ENCODE measurements at regions not wholly inside any gene's neighbourhood (a gene's known extent, or its start where the extent isn't known, plus 50 kb on each side); places are given as distances from the start of the nearest gene placed in this dataset.

GRCh38 chr1:9437961-9438430 lies 101.3 kb upstream of the SLC25A33 start:
- intact Hi-C loops (cut with micrococcal nuclease): no loop called here
- Histone ChIP-seq H3K27me3 (replicated peaks in 1 of 4; ENCODE audit: control extremely low read depth in 1 of 4, control insufficient read depth in 3 of 4, insufficient read depth in 4 of 4, low read length in 3 of 4) (no peaks in the 10 kb centered on the region), H3K4me3 (ENCODE audit: control extremely low read depth in 1 of 5, extremely low read depth in 1 of 5, insufficient read depth in 1 of 5, low read depth in 2 of 5, low read length in 4 of 5) (no peak overlapping the region), H4K20me1 (ENCODE audit: control insufficient read depth, insufficient read depth, low read length, poor library complexity, severe bottlenecking) (no peaks in the 10 kb centered on the region), H3K36me3 (replicated peaks in 1 of 2; ENCODE audit: control extremely low read depth in 1 of 2, control insufficient read depth in 1 of 2, extremely low read depth in 1 of 2, insufficient read depth in 2 of 2, low read length in 1 of 2) (no peaks in the 10 kb centered on the region), H3K4me2 (replicated peaks; ENCODE audit: low read depth, low read length, poor library complexity, severe bottlenecking) (no peak overlapping the region), H3K4me1 (ENCODE audit: control insufficient read depth in 2 of 2, insufficient read depth in 2 of 2, low read length in 2 of 2) (no peaks in the 10 kb centered on the region), H3K9ac (ENCODE audit: low read length) (no peak overlapping the region), H2AFZ (ENCODE audit: insufficient read depth, low read depth, low read length, poor library complexity, severe bottlenecking) (no peak overlapping the region), H3K27ac (ENCODE audit: low read length in 2 of 2) (no peak overlapping the region), H3K9me3 (ENCODE audit: control extremely low read depth in 1 of 3, control insufficient read depth in 2 of 3, insufficient read depth in 1 of 3, low read length in 2 of 3) (no peaks in the 10 kb centered on the region), H3K79me2 (ENCODE audit: control insufficient read depth, insufficient read depth, low read length) (no peaks in the 10 kb centered on the region)
- ATAC-seq (ENCODE audit: low read depth) (no peak), DNase-seq (no peak)
- WGBS (ENCODE audit: insufficient coverage): 87% methylated on average over 8 of the region's 14 CpGs
- Mint-ChIP-seq H3K27ac (no peak overlapping the region), H3K9me3 (ENCODE audit: insufficient read depth) (no peaks in the 10 kb centered on the region), H3K27me3 (peaks cover 12% of the 10 kb centered on the region), H3K4me3 (no peak overlapping the region), H3K4me1 (no peaks in the 10 kb centered on the region)
- POLR2A ChIA-PET: no interaction called here
- TF ChIP-seq EZH2 (IDR thresholded peaks at IDR 0.05; ENCODE audit: borderline replicate concordance, insufficient read depth, low read depth, low read length, poor library complexity, severe bottlenecking): no peak
- TF ChIP-seq, protein P1, sequence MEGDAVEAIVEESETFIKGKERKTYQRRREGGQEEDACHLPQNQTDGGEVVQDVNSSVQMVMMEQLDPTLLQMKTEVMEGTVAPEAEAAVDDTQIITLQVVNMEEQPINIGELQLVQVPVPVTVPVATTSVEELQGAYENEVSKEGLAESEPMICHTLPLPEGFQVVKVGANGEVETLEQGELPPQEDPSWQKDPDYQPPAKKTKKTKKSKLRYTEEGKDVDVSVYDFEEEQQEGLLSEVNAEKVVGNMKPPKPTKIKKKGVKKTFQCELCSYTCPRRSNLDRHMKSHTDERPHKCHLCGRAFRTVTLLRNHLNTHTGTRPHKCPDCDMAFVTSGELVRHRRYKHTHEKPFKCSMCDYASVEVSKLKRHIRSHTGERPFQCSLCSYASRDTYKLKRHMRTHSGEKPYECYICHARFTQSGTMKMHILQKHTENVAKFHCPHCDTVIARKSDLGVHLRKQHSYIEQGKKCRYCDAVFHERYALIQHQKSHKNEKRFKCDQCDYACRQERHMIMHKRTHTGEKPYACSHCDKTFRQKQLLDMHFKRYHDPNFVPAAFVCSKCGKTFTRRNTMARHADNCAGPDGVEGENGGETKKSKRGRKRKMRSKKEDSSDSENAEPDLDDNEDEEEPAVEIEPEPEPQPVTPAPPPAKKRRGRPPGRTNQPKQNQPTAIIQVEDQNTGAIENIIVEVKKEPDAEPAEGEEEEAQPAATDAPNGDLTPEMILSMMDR (IDR thresholded peaks at IDR 0.05): no peak
- CTCF ChIA-PET: interaction anchor here (1.2 to 1.3 kb wide), 2 partner anchors 9 to 17 kb away, joined by 3 to 4 read pairs; no protein-coding TSS in a partner anchor

DNA sequence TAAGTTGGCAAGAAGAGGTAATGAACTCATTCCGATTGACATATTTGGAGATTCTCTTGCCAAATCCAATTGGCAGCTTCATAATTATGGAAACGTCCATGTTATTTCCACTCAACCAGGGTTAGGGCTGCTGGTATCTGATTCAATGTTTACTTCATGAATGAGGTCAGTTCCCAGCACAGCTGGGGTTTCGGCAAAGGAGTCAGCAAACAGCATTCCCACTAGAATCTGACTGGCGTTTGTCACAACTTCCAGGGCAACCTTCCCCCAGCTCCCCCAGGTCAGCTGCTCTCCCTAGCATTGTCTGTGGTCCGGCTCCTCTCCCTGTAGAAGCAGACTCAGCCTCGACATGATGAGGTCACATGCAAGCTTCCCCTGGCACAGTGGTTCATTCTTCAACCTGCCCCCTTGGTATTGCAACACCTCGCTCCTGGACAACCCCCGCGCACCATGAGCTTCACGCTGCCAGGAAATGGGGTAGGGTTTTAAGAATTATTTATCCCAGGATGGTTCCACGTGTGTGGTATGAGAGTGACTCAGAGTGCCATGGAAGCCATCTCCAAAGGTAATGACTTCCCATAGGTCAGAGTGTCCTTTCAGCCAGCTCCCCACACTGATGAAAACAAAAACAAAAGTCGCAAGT lies 100.7 kb upstream of the SLC25A33 start:
- DNase-seq: no peak
- H3K27ac ChIP-seq (ENCODE audit: low read length in 2 of 2): no peak overlapping the region
- H3K27me3 ChIP-seq (replicated peaks in 1 of 4; ENCODE audit: control extremely low read depth in 1 of 4, control insufficient read depth in 3 of 4, insufficient read depth in 4 of 4, low read length in 3 of 4): no peaks in the 10 kb centered on the region
- no peak for TF ChIP-seq EZH2 (IDR thresholded peaks at IDR 0.05; ENCODE audit: borderline replicate concordance, insufficient read depth, low read depth, low read length, poor library complexity, severe bottlenecking)
- TF ChIP-seq, protein P1 (IDR thresholded peaks at IDR 0.05): no peak
- no peaks in the 10 kb centered on the region for H3K4me1 Mint-ChIP-seq
- no peak overlapping the region for H3K4me3 ChIP-seq (ENCODE audit: control extremely low read depth in 1 of 5, extremely low read depth in 1 of 5, insufficient read depth in 1 of 5, low read depth in 2 of 5, low read length in 4 of 5)
- CTCF ChIA-PET: interaction anchor here (0.6 to 1.3 kb wide), 4 partner anchors 9 to 327 kb away, joined by 3 to 4 read pairs (median 4); no protein-coding TSS in a partner anchor
- no peaks in the 10 kb centered on the region for H3K4me1 ChIP-seq (ENCODE audit: control insufficient read depth in 2 of 2, insufficient read depth in 2 of 2, low read length in 2 of 2)
- H3K36me3 ChIP-seq (replicated peaks in 1 of 2; ENCODE audit: control extremely low read depth in 1 of 2, control insufficient read depth in 1 of 2, extremely low read depth in 1 of 2, insufficient read depth in 2 of 2, low read length in 1 of 2): no peaks in the 10 kb centered on the region
- H3K9ac ChIP-seq (ENCODE audit: low read length): no peak overlapping the region
- no peak overlapping the region for H3K4me2 ChIP-seq (replicated peaks; ENCODE audit: low read depth, low read length, poor library complexity, severe bottlenecking)
- H4K20me1 ChIP-seq (ENCODE audit: control insufficient read depth, insufficient read depth, low read length, poor library complexity, severe bottlenecking): no peaks in the 10 kb centered on the region
- no peaks in the 10 kb centered on the region for H3K79me2 ChIP-seq (ENCODE audit: control insufficient read depth, insufficient read depth, low read length)
- intact Hi-C loops (cut with micrococcal nuclease): no loop called here
- H3K27ac Mint-ChIP-seq: no peak overlapping the region
- H3K4me3 Mint-ChIP-seq: no peak overlapping the region
- ATAC-seq (ENCODE audit: low read depth): no peak
- H3K9me3 Mint-ChIP-seq (ENCODE audit: insufficient read depth): no peaks in the 10 kb centered on the region
- POLR2A ChIA-PET: no interaction called here
- no peaks in the 10 kb centered on the region for H3K9me3 ChIP-seq (ENCODE audit: control extremely low read depth in 1 of 3, control insufficient read depth in 2 of 3, insufficient read depth in 1 of 3, low read length in 2 of 3)
- H2AFZ ChIP-seq (ENCODE audit: insufficient read depth, low read depth, low read length, poor library complexity, severe bottlenecking): no peak overlapping the region
- 62% methylated on average over 9 of the region's 12 CpGs for WGBS (ENCODE audit: insufficient coverage)
- H3K27me3 Mint-ChIP-seq: peaks cover 12% of the 10 kb centered on the region
